ENCODE measurements at regions not wholly inside any gene's neighbourhood (a gene's known extent, or its start where the extent isn't known, plus 50 kb on each side); places are given as distances from the start of the nearest gene placed in this dataset.

DNA sequence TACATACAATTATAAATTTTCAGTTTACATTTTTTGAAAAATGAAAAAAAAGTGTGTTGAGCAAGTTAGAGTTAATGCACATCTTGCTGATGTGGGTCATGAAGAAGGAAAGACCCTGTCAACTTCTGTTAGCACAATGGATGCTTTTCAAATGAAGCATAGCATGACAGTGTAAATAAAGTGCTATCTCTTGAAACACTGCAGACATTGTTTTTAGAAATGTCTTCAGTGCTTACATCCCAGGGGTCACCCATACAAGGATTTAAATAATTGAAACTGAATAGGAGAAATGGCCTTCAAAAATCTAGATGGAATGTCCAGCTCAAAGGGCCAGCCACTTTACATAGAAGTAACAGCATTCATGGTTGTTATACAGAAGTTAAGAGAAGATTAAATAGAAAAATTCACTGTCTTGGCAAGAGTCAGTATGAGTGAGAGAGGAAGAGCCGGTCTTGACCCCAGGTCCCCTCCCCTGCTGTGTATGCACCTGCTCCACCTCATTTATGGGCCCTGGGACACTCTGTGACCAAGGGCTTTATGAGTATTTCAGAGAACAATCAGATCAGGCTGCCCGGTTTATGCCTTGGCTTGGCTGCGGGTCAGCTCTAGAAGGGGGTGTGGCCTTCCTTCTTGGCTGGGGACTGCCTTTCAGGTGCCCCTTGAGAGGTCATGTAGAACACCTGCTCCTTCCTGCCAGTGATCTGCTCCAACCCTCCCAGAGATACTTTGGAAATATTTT lies 237.7 kb upstream of the TMEM72 start:
- ChIA-PET CTCF (no interaction called here), POLR2A (ENCODE audit: unreplicated experiment) (no interaction called here)
- Histone ChIP-seq H2AFZ (no peak overlapping the region), H3K27me3 (ENCODE audit: insufficient read depth, low read depth) (0 out of 2 replicates have a peak, but pooled peaks cover 4% of the 10 kb centered on the region), H3K27ac (no peak overlapping the region), H3K36me3 (ENCODE audit: low read depth) (no peaks in the 10 kb centered on the region), H4K20me1 (ENCODE audit: insufficient read depth) (no peaks in the 10 kb centered on the region; the same call in 1 of the 2 replicates), H3K9me3 (ENCODE audit: insufficient read depth, low read depth) (peaks cover 2% of the 10 kb centered on the region; the same call in 1 of the 2 replicates), H3K4me1 (replicated peaks; ENCODE audit: insufficient read depth) (no peaks in the 10 kb centered on the region), H3K4me2 (no peak overlapping the region), H3K4me3 (no peak overlapping the region), H3K9me2 (ENCODE audit: insufficient read depth) (no peaks in the 10 kb centered on the region), H3F3A (ENCODE audit: insufficient read depth, low read depth) (no peaks in the 10 kb centered on the region), H3K79me2 (ENCODE audit: low read depth) (no peaks in the 10 kb centered on the region)
- no TSS peak for BruUV-seq (replicated peaks)
- TF ChIP-seq, protein P1, sequence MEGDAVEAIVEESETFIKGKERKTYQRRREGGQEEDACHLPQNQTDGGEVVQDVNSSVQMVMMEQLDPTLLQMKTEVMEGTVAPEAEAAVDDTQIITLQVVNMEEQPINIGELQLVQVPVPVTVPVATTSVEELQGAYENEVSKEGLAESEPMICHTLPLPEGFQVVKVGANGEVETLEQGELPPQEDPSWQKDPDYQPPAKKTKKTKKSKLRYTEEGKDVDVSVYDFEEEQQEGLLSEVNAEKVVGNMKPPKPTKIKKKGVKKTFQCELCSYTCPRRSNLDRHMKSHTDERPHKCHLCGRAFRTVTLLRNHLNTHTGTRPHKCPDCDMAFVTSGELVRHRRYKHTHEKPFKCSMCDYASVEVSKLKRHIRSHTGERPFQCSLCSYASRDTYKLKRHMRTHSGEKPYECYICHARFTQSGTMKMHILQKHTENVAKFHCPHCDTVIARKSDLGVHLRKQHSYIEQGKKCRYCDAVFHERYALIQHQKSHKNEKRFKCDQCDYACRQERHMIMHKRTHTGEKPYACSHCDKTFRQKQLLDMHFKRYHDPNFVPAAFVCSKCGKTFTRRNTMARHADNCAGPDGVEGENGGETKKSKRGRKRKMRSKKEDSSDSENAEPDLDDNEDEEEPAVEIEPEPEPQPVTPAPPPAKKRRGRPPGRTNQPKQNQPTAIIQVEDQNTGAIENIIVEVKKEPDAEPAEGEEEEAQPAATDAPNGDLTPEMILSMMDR (conservative IDR thresholded peaks at IDR 0.05), result no peak
- no peak for TF ChIP-seq EZH2 (IDR thresholded peaks at IDR 0.05; ENCODE audit: low read depth)
- intact Hi-C loops (cut with micrococcal nuclease; ENCODE audit: unreplicated experiment), result no loop called here
- no peak for DNase-seq

DNA sequence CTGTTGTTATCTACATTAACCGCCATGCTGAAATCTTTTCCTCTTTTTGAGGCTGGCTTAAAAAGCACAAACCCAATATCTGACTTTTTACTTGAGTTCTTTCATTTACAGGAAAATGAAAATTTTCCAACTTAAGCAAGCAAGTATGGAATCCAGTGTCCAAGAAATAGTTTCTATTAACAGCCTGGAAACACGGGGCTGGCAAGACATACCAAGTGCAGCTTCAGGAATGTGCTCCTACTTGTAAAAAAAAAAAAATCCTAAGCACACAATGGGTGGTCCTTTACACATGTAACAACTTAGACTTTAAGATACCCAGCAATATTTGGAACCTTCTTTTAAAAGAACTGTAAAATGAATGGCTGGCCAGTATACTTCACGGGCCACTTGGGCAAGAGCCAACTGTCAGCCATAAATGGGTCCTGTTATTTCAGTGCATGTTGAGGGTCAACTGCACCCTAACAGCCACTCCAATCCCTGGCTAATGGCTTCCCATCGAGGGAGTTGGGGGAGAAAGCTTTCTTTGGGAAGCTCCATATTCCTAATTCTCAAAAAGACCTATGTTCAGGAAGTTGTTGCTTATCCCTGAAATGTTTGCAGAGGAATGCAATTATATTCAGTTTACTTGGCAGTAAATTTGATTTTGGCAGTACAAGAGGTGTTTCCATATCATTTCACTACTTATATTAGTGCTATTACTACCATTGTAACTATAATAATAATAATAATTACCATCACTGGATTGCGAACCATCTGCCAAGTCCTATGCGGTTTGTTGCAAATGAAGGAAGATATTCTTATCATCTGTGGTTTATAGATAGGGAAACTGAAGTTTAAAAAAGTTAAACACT lies 236.4 kb upstream of the TMEM72 start:
- no peaks in the 10 kb centered on the region for H3K79me2 ChIP-seq (ENCODE audit: low read depth)
- CTCF ChIA-PET, result no interaction called here
- no peaks in the 10 kb centered on the region for H3K36me3 ChIP-seq (ENCODE audit: low read depth)
- H3K27ac ChIP-seq, result no peak overlapping the region
- H3K9me3 ChIP-seq (ENCODE audit: insufficient read depth, low read depth), result no peaks in the 10 kb centered on the region
- no peaks in the 10 kb centered on the region for H3F3A ChIP-seq (ENCODE audit: insufficient read depth, low read depth)
- H3K9me2 ChIP-seq (ENCODE audit: insufficient read depth), result no peaks in the 10 kb centered on the region
- H3K27me3 ChIP-seq (ENCODE audit: insufficient read depth, low read depth), result 0 out of 2 replicates have a peak, but pooled peaks cover 4% of the 10 kb centered on the region
- no peaks in the 10 kb centered on the region for H3K4me1 ChIP-seq (replicated peaks; ENCODE audit: insufficient read depth)
- no peaks in the 10 kb centered on the region; the same call in 1 of the 2 replicates for H4K20me1 ChIP-seq (ENCODE audit: insufficient read depth)
- no peak overlapping the region for H3K4me3 ChIP-seq
- no peak for DNase-seq
- intact Hi-C loops (cut with micrococcal nuclease; ENCODE audit: unreplicated experiment), result no loop called here
- H3K4me2 ChIP-seq, result no peak overlapping the region
- POLR2A ChIA-PET (ENCODE audit: unreplicated experiment), result interaction anchor here (0.7 kb wide), 1 partner anchor 1357 kb away, joined by 9 read pairs; no protein-coding TSS in a partner anchor
- TF ChIP-seq, protein P1 (conservative IDR thresholded peaks at IDR 0.05), result no peak
- no peak for TF ChIP-seq EZH2 (IDR thresholded peaks at IDR 0.05; ENCODE audit: low read depth)
- H2AFZ ChIP-seq, result no peak overlapping the region
- no TSS peak for BruUV-seq (replicated peaks)

DNA sequence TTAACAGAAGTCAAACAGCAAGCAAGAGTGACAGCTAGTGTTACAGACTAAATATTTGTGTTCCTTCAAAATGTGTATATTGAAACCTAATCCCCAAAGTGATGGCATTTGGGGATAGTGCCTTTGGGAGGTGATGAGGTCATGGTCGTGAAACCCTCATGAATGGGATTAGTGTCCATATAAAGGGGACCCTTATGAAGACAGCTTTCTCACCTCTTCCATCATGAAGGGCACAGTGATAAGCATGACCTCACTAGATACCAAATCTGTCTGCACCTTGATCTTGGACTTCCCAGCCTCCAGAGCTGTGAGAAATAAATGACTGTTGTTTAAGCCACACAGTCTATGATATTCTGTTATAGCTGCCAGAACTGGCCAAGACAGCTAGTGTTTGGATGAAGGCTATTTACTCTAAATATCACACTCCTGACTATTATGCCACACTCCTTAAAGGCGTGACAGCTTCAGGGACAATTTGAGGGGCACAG lies 235.7 kb upstream of the TMEM72 start:
- Histone ChIP-seq H3K79me2 (ENCODE audit: low read depth) (no peaks in the 10 kb centered on the region), H3K36me3 (ENCODE audit: low read depth) (no peaks in the 10 kb centered on the region), H3K27ac (no peak overlapping the region), H3K4me1 (replicated peaks; ENCODE audit: insufficient read depth) (no peaks in the 10 kb centered on the region), H4K20me1 (ENCODE audit: insufficient read depth) (no peaks in the 10 kb centered on the region; the same call in 1 of the 2 replicates), H3K4me3 (no peak overlapping the region), H3K9me3 (ENCODE audit: insufficient read depth, low read depth) (no peaks in the 10 kb centered on the region), H3K9me2 (ENCODE audit: insufficient read depth) (no peaks in the 10 kb centered on the region), H2AFZ (no peak overlapping the region), H3K4me2 (no peak overlapping the region), H3K27me3 (ENCODE audit: insufficient read depth, low read depth) (0 out of 2 replicates have a peak, but pooled peaks cover 4% of the 10 kb centered on the region), H3F3A (ENCODE audit: insufficient read depth, low read depth) (no peaks in the 10 kb centered on the region)
- no peak for DNase-seq
- ChIA-PET POLR2A (ENCODE audit: unreplicated experiment) (no interaction called here), CTCF (no interaction called here)
- intact Hi-C loops (cut with micrococcal nuclease; ENCODE audit: unreplicated experiment), result no loop called here
- TF ChIP-seq, protein P1 (conservative IDR thresholded peaks at IDR 0.05), result no peak
- no peak for TF ChIP-seq EZH2 (IDR thresholded peaks at IDR 0.05; ENCODE audit: low read depth)
- no TSS peak for BruUV-seq (replicated peaks)

Data from PC-9 (cell line).